Activated B cell treated with CpG ODN at 0.5 μM for 24 hours (primary cell): ENCODE measurements at regions not wholly inside any gene's neighbourhood (a gene's known extent, or its start where the extent isn't known, plus 50 kb on each side); places are given as distances from the start of the nearest gene placed in this dataset.

ENCODE experiments used
- ATAC-seq: fragments of 200-7000 bp; cut with Tn5 transposase; one replicate; pipeline ENCODE4 v1.10.0; 2021; ENCODE audit warnings: low read depth, mild to moderate bottlenecking, moderate library complexity
- CTCF ChIA-PET: fragments of 350-600 bp; sonication (Branson Sonifier 250); formaldehyde crosslinking; loops from one replicate; lab custom pipeline; 2021; ENCODE audit warnings: antibody characterized with exemption; lab: Charles Lee
- POLR2A ChIA-PET: fragments of 350-600 bp; sonication (Branson Sonifier 250); formaldehyde crosslinking; loops from one replicate; lab custom pipeline; 2021; ENCODE audit warnings: antibody characterized with exemption; lab: Charles Lee
- DNase-seq: peaks from one replicate; pipeline ENCODE4 v3.0.0; 2022
- H3K27ac Mint-ChIP-seq: one replicate; pipeline ENCODE4 v1.8.0; 2020; ENCODE audit warnings: mixed read lengths
- H3K27me3 Mint-ChIP-seq: one replicate; pipeline ENCODE4 v1.8.0; 2021; ENCODE audit warnings: mixed read lengths
- H3K36me3 Mint-ChIP-seq: one replicate; pipeline ENCODE4 v1.8.0; 2021; ENCODE audit warnings: low read depth, mixed read lengths
- H3K4me1 Mint-ChIP-seq: one replicate; pipeline ENCODE4 v1.8.0; 2021; ENCODE audit warnings: mixed read lengths
- H3K4me3 Mint-ChIP-seq: one replicate; pipeline ENCODE4 v1.8.0; 2020; ENCODE audit warnings: mild to moderate bottlenecking, mixed read lengths
- H3K9me3 Mint-ChIP-seq: one replicate; pipeline ENCODE4 v1.8.0; 2020; ENCODE audit warnings: mixed read lengths
- CTCF ChIP-seq: fragments of 200-600 bp; IDR thresholded peaks from one replicate; pipeline ENCODE4 v1.8.0; 2022; ENCODE audit warnings: antibody characterized with exemption, mild to moderate bottlenecking
- intact Hi-C: fragments of 100-400 bp; cut with micrococcal nuclease; formaldehyde crosslinking; loops from one replicate; pipeline ENCODE4 v1.15.1; 2024

- no peaks in the 10 kb centered on the region for H3K36me3 Mint-ChIP-seq
- no peaks in the 10 kb centered on the region for H3K4me1 Mint-ChIP-seq
- no peak for DNase-seq
- no peak for TF ChIP-seq CTCF
- CTCF ChIA-PET = no interaction called here
- no peak overlapping the region for H3K4me3 Mint-ChIP-seq
- no peak for ATAC-seq
- no peak overlapping the region for H3K27ac Mint-ChIP-seq
- intact Hi-C loops = no loop called here
- POLR2A ChIA-PET = no interaction called here
- no peaks in the 10 kb centered on the region for H3K27me3 Mint-ChIP-seq
- H3K9me3 Mint-ChIP-seq = peaks cover 25% of the 10 kb centered on the region
Measured at GRCh38 chr4:167730769-167731168, 361.6 kb upstream of the ANXA10 start.

GRCh38 chr4:167745024-167745687 is 347.2 kb upstream of the ANXA10 start:
- ChIA-PET CTCF (no interaction called here), POLR2A (no interaction called here)
- peaks cover 2% of the 10 kb centered on the region for H3K9me3 Mint-ChIP-seq
- no peaks in the 10 kb centered on the region for H3K4me1 Mint-ChIP-seq
- intact Hi-C loops = no loop called here
- no peak for DNase-seq
- H3K27ac Mint-ChIP-seq = no peak overlapping the region
- H3K4me3 Mint-ChIP-seq = no peak overlapping the region
- no peaks in the 10 kb centered on the region for H3K27me3 Mint-ChIP-seq
- H3K36me3 Mint-ChIP-seq = no peaks in the 10 kb centered on the region
- no peak for ATAC-seq
- no peak for TF ChIP-seq CTCF

- ChIA-PET POLR2A (no interaction called here), CTCF (no interaction called here)
- H3K4me3 Mint-ChIP-seq = no peak overlapping the region
- DNase-seq (no peak), ATAC-seq (no peak)
- no peak for TF ChIP-seq CTCF
- intact Hi-C loops = no loop called here
- H3K27me3 Mint-ChIP-seq = no peaks in the 10 kb centered on the region
- no peak overlapping the region for H3K27ac Mint-ChIP-seq
- H3K4me1 Mint-ChIP-seq = no peaks in the 10 kb centered on the region
- H3K9me3 Mint-ChIP-seq = peaks cover 6% of the 10 kb centered on the region
- H3K36me3 Mint-ChIP-seq = no peaks in the 10 kb centered on the region
Measured at GRCh38 chr4:167767281-167767680, 325.1 kb upstream of the ANXA10 start.

- no peak overlapping the region for H3K27ac Mint-ChIP-seq
- ChIA-PET POLR2A (no interaction called here), CTCF (no interaction called here)
- ATAC-seq (no peak), DNase-seq (no peak)
- H3K9me3 Mint-ChIP-seq = peaks cover 9% of the 10 kb centered on the region
- no peaks in the 10 kb centered on the region for H3K36me3 Mint-ChIP-seq
- H3K4me1 Mint-ChIP-seq = no peaks in the 10 kb centered on the region
- no peak for TF ChIP-seq CTCF
- intact Hi-C loops = no loop called here
- no peak overlapping the region for H3K4me3 Mint-ChIP-seq
- H3K27me3 Mint-ChIP-seq = no peaks in the 10 kb centered on the region
Measured at GRCh38 chr4:167774646-167775045, 317.7 kb upstream of the ANXA10 start.

GRCh38 chr4:167775375-167775774 is 317.0 kb upstream of the ANXA10 start:
- Mint-ChIP-seq H3K36me3 (no peaks in the 10 kb centered on the region), H3K9me3 (peaks cover 9% of the 10 kb centered on the region), H3K27me3 (no peaks in the 10 kb centered on the region), H3K27ac (no peak overlapping the region), H3K4me1 (no peaks in the 10 kb centered on the region), H3K4me3 (no peak overlapping the region)
- no peak for ATAC-seq
- no peak for TF ChIP-seq CTCF
- DNase-seq = no peak
- POLR2A ChIA-PET = no interaction called here
- CTCF ChIA-PET = no interaction called here
- intact Hi-C loops = no loop called here
